ENCODE measurements at regions not wholly inside any gene's neighbourhood (a gene's known extent, or its start where the extent isn't known, plus 50 kb on each side); places are given as distances from the start of the nearest gene placed in this dataset.

DNA sequence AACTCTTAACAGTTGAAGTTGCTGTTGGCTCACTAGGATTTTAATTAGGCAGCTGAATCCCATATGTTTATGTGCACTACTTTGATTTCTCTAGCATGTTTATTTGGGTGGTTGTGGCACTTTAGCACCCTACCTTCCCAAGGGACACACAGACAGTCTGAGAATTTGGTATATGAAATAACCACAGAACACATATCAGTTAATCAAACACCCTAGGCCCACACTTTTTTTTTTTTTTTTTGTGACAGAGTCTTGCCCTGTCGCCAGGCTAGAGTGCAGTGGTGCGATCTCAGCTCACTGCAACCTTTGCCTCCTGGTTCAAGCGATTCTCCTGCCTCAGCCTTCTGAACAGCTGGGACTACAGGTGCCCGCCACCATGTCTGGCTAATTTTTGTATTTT is 130.5 kb downstream of the DCK start:
- Histone ChIP-seq H3K4me1 (ENCODE audit: control insufficient read depth, insufficient read depth, low read length) (no peaks in the 10 kb centered on the region), H3K27me3 (replicated peaks in 1 of 2; ENCODE audit: control insufficient read depth in 2 of 2, insufficient read depth in 2 of 2, low read length in 1 of 2) (no peaks in the 10 kb centered on the region), H3K36me3 (ENCODE audit: control insufficient read depth in 2 of 2, insufficient read depth in 2 of 2, low read length in 1 of 2) (no peaks in the 10 kb centered on the region), H3K9me3 (replicated peaks; ENCODE audit: control insufficient read depth, insufficient read depth, low read length) (no peaks in the 10 kb centered on the region), H3K27ac (ENCODE audit: control insufficient read depth, insufficient read depth) (no peak overlapping the region), H3K4me2 (ENCODE audit: control insufficient read depth, insufficient read depth) (no peak overlapping the region), H3K4me3 (no peak overlapping the region), H2AFZ (ENCODE audit: control insufficient read depth, low read depth, low read length) (no peak overlapping the region), H3K79me2 (ENCODE audit: control insufficient read depth, insufficient read depth, low read length) (no peaks in the 10 kb centered on the region), H4K20me1 (ENCODE audit: control insufficient read depth, insufficient read depth) (no peaks in the 10 kb centered on the region), H3K9ac (ENCODE audit: control insufficient read depth, insufficient read depth, low read length) (no peak overlapping the region)
- WGBS (ENCODE audit: insufficient coverage, insufficient replicate concordance, low lambda C conversion rate, missing lambda C conversion rate) = 72% methylated on average over 4 of the region's 4 CpGs
- no peak for FAIRE-seq
- RAD21 ChIA-PET (ENCODE audit: unreplicated experiment) = no interaction called here
- no peak for DNase-seq (ENCODE audit: low read depth, low spot score)
- CTCF ChIA-PET = no interaction called here
- no TSS peak for BruUV-seq (replicated peaks)
- SMC1A ChIA-PET (ENCODE audit: uncharacterized antibody, unreplicated experiment) = interaction anchor here (0.9 kb wide), 1 partner anchor 480 kb away, joined by 3 read pairs; no protein-coding TSS in a partner anchor
- ATAC-seq = no peak
- intact Hi-C loops (cut with micrococcal nuclease; ENCODE audit: unreplicated experiment) = no loop called here
- in situ Hi-C loops (cut with MboI) = no loop called here
- POLR2A ChIA-PET = no interaction called here
- TF ChIP-seq NKRF (conservative IDR thresholded peaks at IDR 0.05) (no peak), SIX5 (IDR thresholded peaks at IDR 0.05; ENCODE audit: low read depth, low read length, severe bottlenecking) (no peak), HDAC6 (IDR thresholded peaks at IDR 0.05; ENCODE audit: unreplicated experiment) (no peak), MYB (IDR thresholded peaks at IDR 0.05; ENCODE audit: borderline replicate concordance, low read depth, low read length) (no peak), NBN (IDR thresholded peaks at IDR 0.05) (no peak)

- no peak overlapping the region for H3K27ac ChIP-seq (ENCODE audit: control insufficient read depth, insufficient read depth)
- ATAC-seq = no peak
- in situ Hi-C loops (cut with MboI) (no loop called here), intact Hi-C loops (cut with micrococcal nuclease; ENCODE audit: unreplicated experiment) (no loop called here)
- 47% methylated on average over 4 of the region's 4 CpGs for WGBS (ENCODE audit: insufficient coverage, insufficient replicate concordance, low lambda C conversion rate, missing lambda C conversion rate)
- no peak for DNase-seq (ENCODE audit: low read depth, low spot score)
- TF ChIP-seq ATF7 (IDR thresholded peaks at IDR 0.05; ENCODE audit: low read depth) = no peak
- no peak for TF ChIP-seq CHD1 (IDR thresholded peaks at IDR 0.05; ENCODE audit: low read depth, low read length)
- TF ChIP-seq MEF2A (IDR thresholded peaks at IDR 0.05; ENCODE audit: insufficient read depth, low read depth, low read length) = no peak
- no peak for TF ChIP-seq GATAD2B (conservative IDR thresholded peaks at IDR 0.05; ENCODE audit: low read depth)
- no peak for FAIRE-seq
- ChIA-PET POLR2A (no interaction called here), RAD21 (ENCODE audit: unreplicated experiment) (no interaction called here), SMC1A (ENCODE audit: uncharacterized antibody, unreplicated experiment) (no interaction called here), CTCF (no interaction called here)
- H3K27me3 ChIP-seq (replicated peaks in 1 of 2; ENCODE audit: control insufficient read depth in 2 of 2, insufficient read depth in 2 of 2, low read length in 1 of 2) = no peaks in the 10 kb centered on the region
- H3K9ac ChIP-seq (ENCODE audit: control insufficient read depth, insufficient read depth, low read length) = no peak overlapping the region
- no peak overlapping the region for H2AFZ ChIP-seq (ENCODE audit: control insufficient read depth, low read depth, low read length)
- no peaks in the 10 kb centered on the region for H3K79me2 ChIP-seq (ENCODE audit: control insufficient read depth, insufficient read depth, low read length)
- BruUV-seq (replicated peaks) = no TSS peak
- no peak overlapping the region for H3K4me2 ChIP-seq (ENCODE audit: control insufficient read depth, insufficient read depth)
- no peaks in the 10 kb centered on the region for H4K20me1 ChIP-seq (ENCODE audit: control insufficient read depth, insufficient read depth)
- no peaks in the 10 kb centered on the region for H3K4me1 ChIP-seq (ENCODE audit: control insufficient read depth, insufficient read depth, low read length)
- no peak overlapping the region for H3K4me3 ChIP-seq
- no peaks in the 10 kb centered on the region for H3K36me3 ChIP-seq (ENCODE audit: control insufficient read depth in 2 of 2, insufficient read depth in 2 of 2, low read length in 1 of 2)
- H3K9me3 ChIP-seq (replicated peaks; ENCODE audit: control insufficient read depth, insufficient read depth, low read length) = no peaks in the 10 kb centered on the region
Measured at GRCh38 chr4:71125137-71125536, 131.7 kb downstream of the DCK start.
